K562 (cell line): ENCODE measurements at regions not wholly inside any gene's neighbourhood (a gene's known extent, or its start where the extent isn't known, plus 50 kb on each side); places are given as distances from the start of the nearest gene placed in this dataset.
"Not testable (repeated sequence)": the region's sequence is repeated elsewhere in the genome, so short reads cannot be mapped to it uniquely, and the experiment has no call there.

ENCODE experiments used
- ATAC-seq: fragments of 200-7000 bp; cut with Tn5 transposase; 3 replicates; pipeline ENCODE4 v1.9.1; 2020; ENCODE audit warnings: moderate library complexity
- BruUV-seq: library from RNA; stranded (reverse); fragments of 400-500 nt; replicated peaks from 2 replicates; lab custom pipeline; 2021; lab: Mats Ljungman, UMichigan
- CTCF ChIA-PET: fragments of 300-600 bp; formaldehyde crosslinking; extraction: SDS; loops from one replicate; lab custom pipeline; 2021; ENCODE audit warnings: low intra/inter-chr PET ratio; lab: Yijun Ruan, JAX
- POLR2A ChIA-PET: fragments of 300-600, 350-650 bp; sonication (Branson Sonifier 250); formaldehyde crosslinking; extraction: SDS; loops from one replicate; lab custom pipeline; 2021; ENCODE audit warnings: antibody characterized with exemption, inconsistent platforms; lab: Yijun Ruan, JAX
- DNase-seq, 4 experiments: peaks; one replicate each; pipeline versions ENCODE4 v3.0.0 to v3.0.0-alpha.2; 2011 to 2018; ENCODE audit warnings: low spot score in 3 of 4, mixed read lengths in 3 of 4; ENCODE audit errors: extremely low read depth in 1 of 4
- FAIRE-seq: peaks from 2 replicates; lab custom pipeline; 2011; peaks lifted over from hg19 to GRCh38; lab: Jason Lieb, UNC
- H2AFZ ChIP-seq: 2 replicates; pipeline ENCODE4 v1.6.0; 2011; ENCODE audit warnings: low read depth, low read length, control low read depth, inconsistent platforms
- H3K27ac ChIP-seq: fragments of 200-600 bp; 3 replicates; pipeline ENCODE4 v1.8.0; 2011; ENCODE audit warnings: low read depth, mild to moderate bottlenecking, control low read depth, inconsistent platforms, low read length, moderate library complexity, mixed read lengths; ENCODE audit errors: extremely low read depth
- H3K27me3 ChIP-seq, 2 experiments: fragments of 300-600 bp in 1 of 2; 2 replicates in 1 of 2; 3 replicates in 1 of 2; pipeline versions ENCODE4 v1.6.0 to v1.8.0; 2011; ENCODE audit warnings: inconsistent platforms in 2 of 2, low read length in 2 of 2, mild to moderate bottlenecking in 1 of 2, mixed read lengths in 1 of 2, moderate library complexity in 1 of 2; ENCODE audit not compliant: control insufficient read depth in 2 of 2, insufficient read depth in 2 of 2
- H3K36me3 ChIP-seq: fragments of 300-600 bp; 3 replicates; pipeline ENCODE4 v1.8.0; 2011; ENCODE audit warnings: mild to moderate bottlenecking, low read length, inconsistent platforms; ENCODE audit not compliant: control insufficient read depth, insufficient read depth
- H3K4me1 ChIP-seq, 2 experiments: fragments of 200-600 bp in 1 of 2; replicated peaks in 1 of 2; 2 replicates in 1 of 2; 3 replicates in 1 of 2; pipeline versions ENCODE4 v1.5.1 to v1.8.0; 2011; ENCODE audit warnings: inconsistent platforms in 2 of 2, low read length in 2 of 2, mild to moderate bottlenecking in 1 of 2, mixed read lengths in 1 of 2, moderate library complexity in 1 of 2; ENCODE audit not compliant: control insufficient read depth in 2 of 2, insufficient read depth in 2 of 2
- H3K4me2 ChIP-seq: 2 replicates; pipeline ENCODE4 v1.6.1; 2011; ENCODE audit warnings: low read length, control low read depth, inconsistent platforms, mixed read lengths; ENCODE audit not compliant: insufficient read depth
- H3K4me3 ChIP-seq: fragments of 200-600 bp; sonication (generic), shearing (Covaris generic); 2 replicates; pipeline ENCODE4 v1.5.1; 2016; ENCODE audit warnings: control low read depth, inconsistent platforms
- H3K79me2 ChIP-seq: fragments of 200-600 bp; 3 replicates; pipeline ENCODE4 v1.8.0; 2011; ENCODE audit warnings: low read length, inconsistent platforms; ENCODE audit not compliant: control insufficient read depth, insufficient read depth
- H3K9ac ChIP-seq, 2 experiments: 2 replicates each; pipeline versions ENCODE4 v1.6.0 to v1.6.1; 2011; ENCODE audit warnings: low read depth in 2 of 2, low read length in 2 of 2, control low read depth in 1 of 2, inconsistent platforms in 1 of 2, mild to moderate bottlenecking in 1 of 2, mixed read lengths in 1 of 2; ENCODE audit not compliant: insufficient read depth in 1 of 2
- H3K9me1 ChIP-seq: one replicate; pipeline ENCODE4 v1.6.0; 2011; ENCODE audit warnings: inconsistent platforms, mild to moderate bottlenecking, low read length, moderate library complexity; ENCODE audit not compliant: control insufficient read depth, insufficient read depth
- H3K9me3 ChIP-seq: replicated peaks from 2 replicates; pipeline ENCODE4 v1.5.1; 2011; ENCODE audit warnings: low read depth, low read length, inconsistent platforms; ENCODE audit not compliant: control insufficient read depth, insufficient read depth
- H4K20me1 ChIP-seq: replicated peaks from 2 replicates; pipeline ENCODE4 v1.6.1; 2011; ENCODE audit warnings: low read length, inconsistent platforms, mixed read lengths; ENCODE audit not compliant: control insufficient read depth, insufficient read depth
- ETV6 ChIP-seq, 3 experiments: fragments of 150-350 bp in 1 of 3; sonication (generic) in 1 of 3; formaldehyde crosslinking in 1 of 3; IDR thresholded peaks; 2 replicates each; pipeline versions ENCODE4 v1.6.1 to v1.8.0; 2014 to 2022; ENCODE audit warnings: borderline replicate concordance in 2 of 3, low read depth in 2 of 3, antibody characterized with exemption in 1 of 3, low read length in 1 of 3, mild to moderate bottlenecking in 1 of 3, missing genetic modification reagents in 1 of 3
- KLF16 ChIP-seq: IDR thresholded peaks from 2 replicates; pipeline ENCODE4 v1.6.1; 2016; ENCODE audit warnings: antibody characterized with exemption
- LEF1 ChIP-seq: fragments of 450-650 bp; IDR thresholded peaks from 2 replicates; pipeline ENCODE4 v1.6.1; 2016; ENCODE audit warnings: mild to moderate bottlenecking
- MNT ChIP-seq, 2 experiments: fragments of 450-650 bp; conservative IDR thresholded peaks; 2 replicates each; pipeline ENCODE4 v1.6.1; 2017; ENCODE audit warnings: mild to moderate bottlenecking in 2 of 2, moderate library complexity in 2 of 2
- POLR2H ChIP-seq: IDR thresholded peaks from 2 replicates; pipeline ENCODE4 v1.6.1; 2016; ENCODE audit warnings: missing genetic modification characterization, low read depth, mild to moderate bottlenecking, control low read depth, missing compliant biosample characterization, moderate library complexity
- SREBF2 ChIP-seq: sonication (generic); formaldehyde crosslinking; IDR thresholded peaks from 2 replicates; pipeline ENCODE4 v1.4.0; 2020; ENCODE audit warnings: mild to moderate bottlenecking, missing genetic modification reagents
- ZMIZ1 ChIP-seq, 2 experiments: fragments of 150-350 bp in 1 of 2; IDR thresholded peaks; 2 replicates each; pipeline ENCODE4 v1.6.1; 2012 to 2016; ENCODE audit warnings: low read depth in 2 of 2, low read length in 2 of 2, mild to moderate bottlenecking in 1 of 2, moderate library complexity in 1 of 2
- WGBS: fragments of 100-300 bp; shearing (Covaris generic); methylation state at CpG from one replicate; pipeline ENCODE4 v1.1.6; 2016; ENCODE audit warnings: low coverage, mixed read lengths; ENCODE audit not compliant: insufficient coverage; ENCODE audit errors: missing lambda C conversion rate; 5-methylcytosine and 5-hydroxymethylcytosine counted together
- in situ Hi-C: fragments of 300-500 bp; cut with MboI; formaldehyde crosslinking; loops from 4 replicates; pipeline ENCODE4 v1.15.0; 2018; ENCODE audit warnings: inconsistent platforms, mixed read lengths
- intact Hi-C: fragments of 100-400 bp; cut with micrococcal nuclease; formaldehyde crosslinking; loops from 2 replicates; pipeline ENCODE4 v1.14.2; 2022

- ChIA-PET POLR2A (no interaction called here), CTCF (no interaction called here)
- Histone ChIP-seq H3K27ac (no peak overlapping the region), H3K79me2 (no peaks in the 10 kb centered on the region), H3K9ac (no peak overlapping the region), H3K9me3 (no peaks in the 10 kb centered on the region), H3K27me3 (no peaks in the 10 kb centered on the region), H2AFZ (no peak overlapping the region), H3K9me1 (no peaks in the 10 kb centered on the region), H3K4me3 (no peak overlapping the region), H3K36me3 (no peaks in the 10 kb centered on the region), H3K4me1 (no peaks in the 10 kb centered on the region), H3K4me2 (no peak overlapping the region), H4K20me1 (no peaks in the 10 kb centered on the region)
- intact Hi-C loops (no loop called here), in situ Hi-C loops (no loop called here)
- DNase-seq, result no peak
- ATAC-seq, result no peak
- no peak for TF ChIP-seq SREBF2 (CRISPR knock-in tag)
- TF ChIP-seq LEF1, result no peak
- no peak for TF ChIP-seq POLR2H (tag)
- TF ChIP-seq ETV6 (IDR thresholded peaks at IDR 0.05; ENCODE audit: borderline replicate concordance in 1 of 2, low read depth in 2 of 2, low read length in 1 of 2), result no peak
- TF ChIP-seq ETV6 (CRISPR knock-in tag; IDR thresholded peaks at IDR 0.05; ENCODE audit: borderline replicate concordance), result no peak
- no peak for TF ChIP-seq KLF16
- TF ChIP-seq MNT (conservative IDR thresholded peaks at IDR 0.05), result no peak
- no peak for TF ChIP-seq ZMIZ1 (IDR thresholded peaks at IDR 0.05; ENCODE audit: low read depth in 2 of 2, low read length in 2 of 2)
- WGBS, result 0% methylated on average over 4 of the region's 4 CpGs
- FAIRE-seq, result no peak
- no TSS peak for BruUV-seq
Observed at GRCh38 chr12:73632661-73633060, 905.0 kb upstream of the ATXN7L3B start.

GRCh38 chr12:73639397-73639796 is 898.2 kb upstream of the ATXN7L3B start:
- DNase-seq, CTCF ChIA-PET, H3K79me2 ChIP-seq, FAIRE-seq, H3K9ac ChIP-seq, H2AFZ ChIP-seq, in situ Hi-C loops, POLR2A ChIA-PET, H3K36me3 ChIP-seq, H3K4me3 ChIP-seq, intact Hi-C loops, H3K27me3 ChIP-seq, H3K4me1 ChIP-seq, BruUV-seq, ATAC-seq, H4K20me1 ChIP-seq, H3K4me2 ChIP-seq, H3K27ac ChIP-seq, H3K9me1 ChIP-seq, H3K9me3 ChIP-seq: not testable (repeated sequence)
- 2% methylated on average over 4 of the region's 5 CpGs for WGBS
